Bone marrow (tissue), 2 donors: ENCODE measurements at regions not wholly inside any gene's neighbourhood (a gene's known extent, or its start where the extent isn't known, plus 50 kb on each side); places are given as distances from the start of the nearest gene placed in this dataset.

ENCODE experiments used
- DNase-seq, 2 donors: peaks; one replicate each; lab custom pipeline; 2025; lab: John Stamatoyannopoulos, UW

GRCh38 chr16:64826374-64826773, 295.5 kb downstream of the CDH11 start:
- no peak for DNase-seq

- no peak for DNase-seq
Observed at GRCh38 chr16:64823481-64824075, 298.3 kb downstream of the CDH11 start.

DNA sequence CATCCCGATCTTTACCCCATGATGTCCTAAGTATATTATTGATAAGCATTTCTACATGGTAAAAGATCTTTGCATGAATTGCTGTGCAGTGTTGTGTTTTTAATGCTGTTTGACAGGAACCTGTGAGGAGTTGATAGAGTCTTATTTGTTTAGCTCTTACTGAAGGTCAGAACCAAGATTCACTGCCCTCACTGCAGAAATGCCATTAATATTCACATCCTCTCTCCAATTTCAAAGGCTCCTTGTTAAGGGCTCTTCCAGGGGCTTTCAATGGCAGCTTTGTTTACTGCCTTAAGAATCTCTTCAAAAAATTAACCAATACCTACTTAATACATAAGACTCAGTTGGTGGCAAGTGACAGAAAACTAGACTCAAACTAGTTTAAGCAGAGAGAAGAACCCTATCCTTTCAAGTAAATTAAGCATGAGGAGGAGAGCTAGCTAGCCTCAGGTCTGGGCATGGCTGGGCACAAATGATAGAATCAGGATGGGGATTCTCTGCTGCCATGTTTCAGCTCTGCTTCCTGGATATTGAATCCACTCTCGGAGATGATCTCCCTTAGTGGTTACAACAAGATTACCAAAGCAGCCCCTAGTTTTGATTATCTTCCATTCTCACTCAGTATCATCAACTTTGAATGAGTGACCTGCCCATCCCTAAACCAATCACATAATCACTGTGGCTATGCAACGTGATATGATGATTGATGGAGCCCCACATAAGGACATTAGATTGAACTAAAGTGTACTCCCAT, 311.8 kb downstream of the CDH11 start:
- no peak for DNase-seq

DNA sequence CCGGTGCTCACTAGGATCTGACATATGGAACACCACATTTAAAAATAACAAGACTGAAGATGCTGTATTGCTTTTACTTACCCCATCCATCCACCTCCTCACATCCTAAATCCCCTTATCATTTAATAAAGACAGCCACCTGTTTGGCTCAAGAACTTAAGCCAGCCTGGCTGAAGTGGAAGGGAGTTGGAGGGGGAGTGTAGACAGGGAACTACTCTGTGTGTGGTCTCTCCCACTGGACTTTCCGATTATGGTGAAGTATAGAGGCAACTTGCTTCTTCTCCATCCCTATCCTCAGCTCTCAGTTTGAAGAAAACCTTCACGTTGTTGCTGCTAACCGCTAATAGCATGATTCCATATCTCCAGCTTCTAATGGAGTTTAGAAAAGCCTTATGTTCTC, 313.4 kb downstream of the CDH11 start:
- DNase-seq = no peak

DNA sequence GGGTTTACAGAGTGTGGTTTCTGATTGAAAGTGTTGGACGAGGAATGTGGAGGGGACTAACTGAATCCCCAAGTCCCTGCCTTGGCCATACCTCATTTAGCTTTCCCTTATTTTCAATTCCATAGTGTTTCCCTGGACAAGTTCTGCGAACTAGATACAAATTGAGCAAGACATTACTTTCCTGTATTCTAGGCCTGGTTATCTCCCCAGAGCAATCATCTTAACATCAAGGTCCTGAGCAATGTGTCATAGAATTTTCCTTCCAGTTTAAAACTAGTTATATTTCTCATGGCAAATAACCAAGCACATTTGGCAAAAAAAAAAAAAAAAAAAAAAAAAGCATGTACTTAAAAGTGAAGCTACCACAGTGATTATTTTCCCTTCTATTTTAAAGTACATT, 330.1 kb downstream of the CDH11 start:
- DNase-seq = no peak

- no peak for DNase-seq
Observed at GRCh38 chr16:64784635-64785034, 337.2 kb downstream of the CDH11 start.

DNA sequence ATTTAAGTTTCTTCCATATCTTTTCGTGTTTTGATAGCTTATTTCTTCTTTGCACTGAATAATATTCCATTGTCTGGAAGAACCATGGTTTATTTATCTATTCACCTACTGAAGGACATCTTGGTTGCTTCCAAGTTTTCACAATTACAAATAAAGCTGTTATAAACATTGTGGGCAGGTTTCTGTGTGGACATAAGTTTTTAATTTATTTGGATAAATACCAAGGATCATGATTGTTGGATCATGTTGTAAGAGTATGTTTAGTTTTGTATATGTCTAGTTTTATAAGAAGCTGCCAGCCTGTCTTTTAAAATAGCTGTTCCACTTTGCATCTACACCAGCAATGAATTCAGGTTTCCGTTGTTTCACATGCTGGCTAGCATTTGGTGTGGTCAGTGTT, 339.4 kb downstream of the CDH11 start:
- no peak for DNase-seq

DNA sequence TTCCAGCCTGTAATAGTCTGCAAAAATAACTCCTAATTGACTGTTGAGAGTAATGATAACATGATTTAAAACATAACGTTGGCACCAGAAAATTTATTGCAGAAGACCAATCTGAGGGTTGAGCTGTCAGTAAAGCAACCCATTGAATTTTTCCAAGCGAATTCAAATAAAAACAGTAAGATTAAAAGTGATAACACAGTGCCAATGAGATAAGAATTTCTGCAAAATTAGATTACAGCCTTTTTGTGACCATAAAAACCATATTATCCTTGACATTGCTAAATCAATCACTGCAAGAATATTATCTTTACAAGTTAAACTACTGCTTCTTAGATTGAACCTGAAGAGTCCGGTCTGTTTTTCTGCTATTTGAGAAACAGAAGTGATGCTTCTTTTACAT, 341.4 kb downstream of the CDH11 start:
- no peak for DNase-seq

DNA sequence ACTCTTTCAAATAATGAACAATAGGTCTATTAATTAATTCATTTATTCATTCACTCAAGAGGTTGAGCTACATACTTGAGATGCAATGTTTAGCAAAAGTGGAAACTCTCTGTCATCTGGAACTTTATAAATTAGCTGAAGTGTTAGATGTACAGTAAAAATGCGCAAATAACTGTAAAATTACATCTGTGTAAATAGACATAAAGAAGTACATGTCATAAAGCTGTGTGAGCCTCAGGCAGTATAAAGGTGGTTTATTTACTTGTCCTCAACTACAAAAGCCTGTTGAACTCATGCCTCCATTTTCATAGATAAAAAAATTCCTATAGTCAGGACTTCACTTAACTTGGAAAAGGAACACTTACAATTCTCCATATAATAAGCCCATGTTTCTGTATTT, 343.1 kb downstream of the CDH11 start:
- no peak for DNase-seq

GRCh38 chr16:64773638-64774037, 348.2 kb downstream of the CDH11 start:
- no peak for DNase-seq

- DNase-seq = no peak
Observed at GRCh38 chr16:64773184-64773583, 348.7 kb downstream of the CDH11 start.

DNA sequence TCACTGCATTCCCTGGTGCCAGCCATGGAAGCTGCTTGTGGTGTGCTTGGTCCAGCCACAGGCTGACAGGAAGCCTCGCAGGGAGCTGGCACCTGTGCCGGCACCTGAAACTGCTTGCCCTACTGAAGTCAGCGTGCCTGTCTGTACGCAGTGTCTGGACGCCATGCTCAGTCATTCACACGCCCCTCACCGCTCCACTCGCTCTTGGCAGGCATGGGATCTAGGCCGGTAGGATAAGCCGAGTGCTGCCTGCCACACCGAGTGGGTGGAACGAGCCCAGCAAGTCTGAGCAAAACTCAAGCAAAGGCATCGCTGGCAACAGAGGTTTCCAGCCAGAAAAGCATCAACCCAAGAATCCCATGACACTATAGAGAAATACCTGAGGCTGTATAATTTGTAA, 350.6 kb downstream of the CDH11 start:
- no peak for DNase-seq

DNA sequence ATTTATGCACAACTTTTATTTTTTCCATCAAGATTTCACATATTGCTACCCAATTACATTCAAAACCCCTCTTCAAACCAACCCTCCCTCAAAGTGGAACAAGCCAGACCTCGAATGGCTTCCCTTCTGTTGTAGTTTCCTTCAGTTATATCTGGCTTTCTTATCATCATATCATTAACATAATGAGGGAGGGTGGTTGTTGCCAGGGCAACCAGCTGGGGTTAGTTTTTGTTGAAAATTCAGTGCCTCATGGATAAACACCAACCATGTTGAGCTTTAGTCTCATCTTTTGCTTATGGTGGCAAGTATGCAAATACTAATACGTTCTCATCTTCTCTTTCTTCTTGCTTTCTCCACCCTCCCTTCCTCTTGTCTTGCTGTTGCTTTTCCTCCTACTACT, 359.7 kb downstream of the CDH11 start:
- DNase-seq = no peak

GRCh38 chr16:64754279-64754678, 367.6 kb downstream of the CDH11 start:
- no peak for DNase-seq

GRCh38 chr16:64751906-64752305, 370.0 kb downstream of the CDH11 start:
- DNase-seq = no peak

DNA sequence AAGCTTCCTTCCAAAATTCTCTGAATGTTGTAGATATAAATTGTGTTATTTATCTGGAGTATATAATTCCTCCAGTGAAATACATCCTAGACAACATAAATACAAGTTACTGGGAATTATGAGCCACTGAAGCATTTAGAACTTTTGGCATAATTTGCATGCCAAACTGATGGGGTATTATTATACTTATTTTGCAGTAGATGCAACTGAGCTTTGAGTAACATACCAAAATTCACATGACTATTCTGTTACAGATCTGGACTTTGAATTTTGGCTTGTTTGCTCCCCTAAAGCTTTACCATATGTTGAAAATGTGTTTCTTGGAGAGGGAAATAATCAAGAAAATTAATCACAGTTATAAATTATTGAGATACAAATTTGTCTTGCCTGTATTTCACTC, 372.5 kb downstream of the CDH11 start:
- no peak for DNase-seq

DNA sequence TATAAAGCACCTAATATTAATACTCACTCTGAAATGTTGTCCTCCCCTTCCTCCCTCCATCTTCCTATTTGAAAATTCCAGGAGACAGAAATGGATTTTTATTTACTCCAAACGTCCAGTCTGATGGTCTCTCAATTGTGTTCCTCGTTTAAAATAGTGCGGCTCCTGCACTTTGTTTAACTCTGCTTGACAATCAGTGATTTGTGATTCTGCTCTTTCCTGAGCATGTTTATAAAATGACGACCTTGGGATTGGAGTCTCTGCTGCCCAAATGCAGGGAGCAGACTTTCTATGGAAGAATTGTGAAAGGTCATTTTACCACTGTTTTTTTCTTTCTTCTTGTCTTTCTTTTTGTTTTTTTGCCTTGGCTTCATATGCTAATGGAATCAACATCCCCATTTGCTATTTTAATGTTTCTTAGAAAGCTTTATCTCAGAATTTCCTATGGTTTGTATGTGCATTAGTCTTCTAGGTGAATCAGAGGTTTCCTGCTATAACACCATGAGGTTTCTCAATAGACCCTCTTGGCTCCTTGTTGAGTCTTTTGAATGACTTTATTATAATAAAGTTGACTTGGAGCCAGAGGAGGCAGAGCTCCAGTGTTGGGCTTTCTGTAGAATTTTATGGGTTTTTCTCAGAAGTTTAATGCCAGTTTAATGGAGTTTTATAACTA, 376.5 kb downstream of the CDH11 start:
- no peak for DNase-seq

GRCh38 chr16:64742455-64743223, 379.2 kb downstream of the CDH11 start:
- DNase-seq = no peak

- DNase-seq = no peak
Observed at GRCh38 chr16:64740261-64740660, 381.6 kb downstream of the CDH11 start.

- DNase-seq = no peak
Observed at GRCh38 chr16:64738321-64738960, 383.4 kb downstream of the CDH11 start.

- no peak for DNase-seq
Observed at GRCh38 chr16:64736857-64737256, 385.0 kb downstream of the CDH11 start.

DNA sequence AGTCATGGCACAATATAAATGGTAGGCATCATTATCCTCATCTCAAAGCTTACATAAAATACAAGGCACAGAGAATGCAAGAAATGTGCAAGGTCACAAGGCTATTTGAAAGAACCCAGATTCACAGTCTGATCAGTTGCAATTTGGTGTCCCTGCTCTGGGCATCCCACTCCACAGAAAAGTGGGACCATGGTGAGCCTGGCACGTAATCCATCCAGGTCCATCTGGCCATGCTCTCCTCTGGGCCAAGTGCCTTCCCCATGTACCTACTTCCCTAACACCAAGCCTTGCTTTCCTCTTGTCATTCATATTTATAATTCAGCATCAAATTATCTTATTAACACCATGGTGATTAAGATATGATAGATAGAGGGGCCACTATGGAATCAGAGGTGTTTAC, 390.0 kb downstream of the CDH11 start:
- no peak for DNase-seq
